Lung (tissue), 11 donors: ENCODE measurements at regions not wholly inside any gene's neighbourhood (a gene's known extent, or its start where the extent isn't known, plus 50 kb on each side); places are given as distances from the start of the nearest gene placed in this dataset.
"Not testable (repeated sequence)": the region's sequence is repeated elsewhere in the genome, so short reads cannot be mapped to it uniquely, and the experiment has no call there.

Source experiments
- ATAC-seq: fragments of 200-7000 bp; cut with Tn5 transposase; one replicate; pipeline ENCODE4 v1.9.1; 2020; ENCODE audit warnings: moderate number of reproducible peaks; ENCODE audit not compliant: insufficient read depth, low FRiP score
- DNase-seq, 3 donors: peaks; one replicate each; pipeline ENCODE4 v3.0.0-alpha.2; 2013 to 2017
- H3K27ac ChIP-seq, 2 donors: one replicate each; pipeline ENCODE4 v1.5.1; 2013; ENCODE audit warnings: mild to moderate bottlenecking in 2 of 2, moderate library complexity in 2 of 2, control low read depth in 1 of 2, inconsistent platforms in 1 of 2, low read depth in 1 of 2, low read length in 1 of 2
- H3K27me3 ChIP-seq, 3 donors: one replicate each; pipeline ENCODE4 v1.5.1; 2013; ENCODE audit warnings: low read length in 2 of 3; ENCODE audit not compliant: control insufficient read depth in 3 of 3, insufficient read depth in 3 of 3
- H3K36me3 ChIP-seq, 4 donors: one replicate each; pipeline ENCODE4 v1.5.1; 2013; ENCODE audit warnings: low read length in 4 of 4, mild to moderate bottlenecking in 1 of 4, moderate library complexity in 1 of 4; ENCODE audit not compliant: control insufficient read depth in 4 of 4, insufficient read depth in 4 of 4
- H3K4me1 ChIP-seq, 5 donors: one replicate each; pipeline ENCODE4 v1.5.1; 2013; ENCODE audit warnings: low read length in 5 of 5, mild to moderate bottlenecking in 2 of 5, moderate library complexity in 1 of 5; ENCODE audit not compliant: control insufficient read depth in 5 of 5, insufficient read depth in 5 of 5
- H3K4me3 ChIP-seq: one replicate; pipeline ENCODE4 v1.5.1; 2013; ENCODE audit warnings: mild to moderate bottlenecking, control low read depth, moderate library complexity
- H3K9ac ChIP-seq, 2 donors: one replicate each; pipeline ENCODE4 v1.5.1; 2013; ENCODE audit warnings: low read length in 2 of 2, control low read depth in 1 of 2; ENCODE audit not compliant: insufficient read depth in 1 of 2
- H3K9me3 ChIP-seq, 4 donors: one replicate each; pipeline ENCODE4 v1.5.1; 2013; ENCODE audit warnings: low read length in 3 of 4, mild to moderate bottlenecking in 1 of 4, moderate library complexity in 1 of 4; ENCODE audit not compliant: control insufficient read depth in 4 of 4, insufficient read depth in 3 of 4
- WGBS, 2 donors: extraction: QIAGEN DNeasy Blood & Tissue Kit; methylation state at CpG; one replicate each; pipeline ENCODE4 v1.1.7; 2013; 5-methylcytosine and 5-hydroxymethylcytosine counted together
- TF ChIP-seq, protein P1 (sequence below): IDR thresholded peaks from 2 replicates; pipeline ENCODE4 v1.5.1; 2012; ENCODE audit warnings: mild to moderate bottlenecking; ENCODE audit errors: control extremely low read depth, extremely low read depth
- donor health status: control.
- donor health status: control.
- donor health status: Bipolar disorder and iron deficiency.
- donor health status: healthy.
- donor health status: DM: yes; HTN: yes; CAD: no.

DNA sequence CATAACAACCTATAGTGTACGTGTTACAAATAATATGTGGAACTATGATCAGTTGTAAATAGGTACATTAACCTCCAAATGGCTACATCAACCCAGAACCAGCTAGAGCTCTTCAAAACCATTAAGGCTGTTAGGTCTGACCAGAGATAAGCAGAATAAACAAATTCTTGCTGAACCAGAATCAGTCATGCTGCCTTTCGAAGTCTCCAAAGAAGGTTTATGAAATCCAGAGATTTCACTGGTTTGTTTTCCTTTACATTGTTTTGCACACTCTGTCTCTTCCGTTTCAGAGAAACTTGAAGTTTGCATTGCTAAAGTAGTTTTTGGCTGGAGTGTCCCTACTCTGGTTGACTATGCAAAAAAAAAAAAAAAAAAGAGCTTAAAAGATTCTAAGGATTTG is 177.3 kb upstream of the SLIT2 start:
- TF ChIP-seq, protein P1, sequence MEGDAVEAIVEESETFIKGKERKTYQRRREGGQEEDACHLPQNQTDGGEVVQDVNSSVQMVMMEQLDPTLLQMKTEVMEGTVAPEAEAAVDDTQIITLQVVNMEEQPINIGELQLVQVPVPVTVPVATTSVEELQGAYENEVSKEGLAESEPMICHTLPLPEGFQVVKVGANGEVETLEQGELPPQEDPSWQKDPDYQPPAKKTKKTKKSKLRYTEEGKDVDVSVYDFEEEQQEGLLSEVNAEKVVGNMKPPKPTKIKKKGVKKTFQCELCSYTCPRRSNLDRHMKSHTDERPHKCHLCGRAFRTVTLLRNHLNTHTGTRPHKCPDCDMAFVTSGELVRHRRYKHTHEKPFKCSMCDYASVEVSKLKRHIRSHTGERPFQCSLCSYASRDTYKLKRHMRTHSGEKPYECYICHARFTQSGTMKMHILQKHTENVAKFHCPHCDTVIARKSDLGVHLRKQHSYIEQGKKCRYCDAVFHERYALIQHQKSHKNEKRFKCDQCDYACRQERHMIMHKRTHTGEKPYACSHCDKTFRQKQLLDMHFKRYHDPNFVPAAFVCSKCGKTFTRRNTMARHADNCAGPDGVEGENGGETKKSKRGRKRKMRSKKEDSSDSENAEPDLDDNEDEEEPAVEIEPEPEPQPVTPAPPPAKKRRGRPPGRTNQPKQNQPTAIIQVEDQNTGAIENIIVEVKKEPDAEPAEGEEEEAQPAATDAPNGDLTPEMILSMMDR: no peak
- no peaks in the 10 kb centered on the region for H3K27me3 ChIP-seq
- no peaks in the 10 kb centered on the region for H3K36me3 ChIP-seq
- H3K4me3 ChIP-seq: no peak overlapping the region
- WGBS, 2 donors: 55 to 59% methylated on average over 3 of the region's 3 CpGs
- H3K27ac ChIP-seq: no peak overlapping the region
- H3K4me1 ChIP-seq: peaks cover 0 to 4% (median 0%) of the 10 kb centered on the region in 5 donors
- DNase-seq: peak in 1 of 3 donors; percentile 29
- H3K9ac ChIP-seq: no peak overlapping the region
- no peaks in the 10 kb centered on the region for H3K9me3 ChIP-seq
- no peak for ATAC-seq

DNA sequence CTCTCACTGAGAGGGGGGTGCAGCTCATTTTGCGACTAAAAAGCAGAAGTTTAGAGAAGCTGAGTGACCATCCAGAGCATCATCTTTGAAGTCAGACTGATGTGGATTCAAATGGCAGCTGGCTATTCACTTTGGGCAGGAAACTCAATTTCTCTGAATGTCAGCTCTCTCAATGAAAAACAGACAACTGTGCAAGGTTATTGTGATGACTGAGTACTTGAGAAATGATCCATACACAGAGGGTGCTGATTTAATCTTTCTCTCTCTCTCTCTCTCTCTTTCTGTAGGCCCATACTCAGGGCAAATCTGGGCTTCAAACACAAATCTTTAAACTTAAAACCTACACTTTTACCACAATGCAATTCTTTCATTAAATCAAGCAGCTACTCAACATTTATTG is 185.8 kb upstream of the SLIT2 start:
- DNase-seq (no peak), ATAC-seq (no peak)
- H3K36me3 ChIP-seq: no peaks in the 10 kb centered on the region
- TF ChIP-seq, protein P1: no peak
- peaks cover 0 to 8% (median 0%) of the 10 kb centered on the region in 5 donors for H3K4me1 ChIP-seq
- no peaks in the 10 kb centered on the region for H3K9me3 ChIP-seq
- 67 to 71% methylated on average over 1 of the region's 1 CpG for WGBS, 2 donors
- no peaks in the 10 kb centered on the region for H3K27me3 ChIP-seq
- H3K4me3 ChIP-seq: no peak overlapping the region
- H3K9ac ChIP-seq: no peak overlapping the region
- no peak overlapping the region for H3K27ac ChIP-seq

DNA sequence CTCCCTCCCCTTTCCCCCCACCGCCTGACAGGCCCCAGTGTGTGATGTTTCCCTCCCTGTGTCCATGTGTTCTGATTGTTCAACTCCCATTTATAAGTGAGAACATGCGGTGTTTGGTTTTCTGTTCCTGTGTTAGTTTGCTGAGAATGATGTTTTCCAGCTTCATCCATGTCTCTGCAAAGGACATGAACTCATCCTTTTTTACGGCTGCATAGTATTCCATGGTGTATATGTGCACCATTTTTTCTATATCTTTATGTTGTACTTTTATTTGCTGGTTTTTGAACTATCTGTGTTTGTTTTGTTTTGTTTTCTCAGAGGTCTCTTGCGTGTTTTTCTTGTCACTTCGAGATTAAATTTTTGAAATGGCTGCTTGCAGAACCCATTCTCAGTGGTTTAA is 188.8 kb upstream of the SLIT2 start:
- H3K9me3 ChIP-seq, H3K9ac ChIP-seq: not testable (repeated sequence)
- WGBS, 2 donors: 87 to 94% methylated on average over 5 of the region's 5 CpGs

DNA sequence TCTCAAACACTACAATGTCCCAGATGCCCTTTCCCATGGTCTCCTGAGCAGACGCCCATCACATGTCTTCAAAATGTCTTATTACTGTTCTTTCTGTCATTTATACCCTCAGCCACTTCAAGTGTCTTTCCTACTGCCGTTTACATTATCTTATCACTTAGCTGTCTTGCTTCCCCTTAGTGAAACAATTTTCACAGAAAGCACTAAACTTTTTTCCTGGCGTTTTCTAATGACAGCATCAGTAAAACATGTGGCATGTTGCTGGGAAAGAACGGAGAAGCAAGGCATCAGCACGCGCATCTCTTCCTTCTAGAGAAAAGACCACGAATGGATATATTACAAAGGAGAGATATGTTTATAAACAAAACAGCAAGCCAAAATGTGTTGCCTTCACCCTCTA is 189.7 kb upstream of the SLIT2 start:
- H3K9me3 ChIP-seq: no peaks in the 10 kb centered on the region
- TF ChIP-seq, protein P1: no peak
- peak; percentile 14 to 46 (median 45) for DNase-seq
- no peak overlapping the region for H3K9ac ChIP-seq
- H3K36me3 ChIP-seq: no peaks in the 10 kb centered on the region
- no peak overlapping the region for H3K4me3 ChIP-seq
- WGBS, 2 donors: 50 to 58% methylated on average over 7 of the region's 7 CpGs
- no peaks in the 10 kb centered on the region for H3K27me3 ChIP-seq
- peaks cover 0 to 12% (median 0%) of the 10 kb centered on the region in 5 donors for H3K4me1 ChIP-seq
- H3K27ac ChIP-seq: no peak overlapping the region
- ATAC-seq: no peak

More for the DNA sequence above, 188.8 kb upstream of the SLIT2 start:
- H3K27me3 ChIP-seq, DNase-seq, ATAC-seq, H3K27ac ChIP-seq, H3K36me3 ChIP-seq, H3K4me3 ChIP-seq: not testable (repeated sequence)
- H3K4me1 ChIP-seq: peaks cover 0 to 12% (median 0%) of the 10 kb centered on the region in 5 donors
